GM23338 (cell line): ENCODE measurements at regions not wholly inside any gene's neighbourhood (a gene's known extent, or its start where the extent isn't known, plus 50 kb on each side); places are given as distances from the start of the nearest gene placed in this dataset.

Experiments used
- CREB1 ChIP-seq: fragments of 250-450 bp; sonication (Bioruptor Pico); IDR thresholded peaks from 2 replicates; pipeline ENCODE4 v1.5.0; 2020; ENCODE audit warnings: low read depth, mild to moderate bottlenecking, moderate library complexity
- CTCF ChIP-seq, 2 experiments: fragments of 200-600 bp in 1 of 2; sonication (generic) in 1 of 2; conservative IDR thresholded peaks; 2 replicates each; pipeline versions ENCODE4 v1.5.1 to v1.6.1; 2016 to 2017; ENCODE audit warnings: antibody characterized with exemption in 2 of 2, low read depth in 2 of 2, mild to moderate bottlenecking in 2 of 2, moderate library complexity in 1 of 2
- EZH2 ChIP-seq: fragments of 200-600 bp; sonication (generic); IDR thresholded peaks from one replicate; pipeline ENCODE4 v1.8.0; 2017; ENCODE audit warnings: antibody characterized with exemption, mild to moderate bottlenecking, low read depth; ENCODE audit not compliant: unreplicated experiment
- EZH2phosphoT487 ChIP-seq: fragments of 200-600 bp; sonication (generic); IDR thresholded peaks from one replicate; pipeline ENCODE4 v1.8.1; 2018; ENCODE audit warnings: antibody characterized with exemption; ENCODE audit not compliant: unreplicated experiment
- POLR2AphosphoS5 ChIP-seq: IDR thresholded peaks from 2 replicates; pipeline ENCODE4 v1.6.1; 2016; ENCODE audit warnings: antibody characterized with exemption, low read depth
- ZNF114 ChIP-seq: fragments of 250-450 bp; sonication (Bioruptor Pico); IDR thresholded peaks from 2 replicates; pipeline ENCODE4 v1.5.0; 2020; ENCODE audit warnings: mild to moderate bottlenecking, moderate library complexity
- ZNF331 ChIP-seq: fragments of 250-450 bp; sonication (Bioruptor Pico); IDR thresholded peaks from 2 replicates; pipeline ENCODE4 v1.5.0; 2020; ENCODE audit warnings: low read depth, mild to moderate bottlenecking, moderate library complexity
- ZNF462 ChIP-seq: fragments of 250-450 bp; sonication (Bioruptor Pico); IDR thresholded peaks from 2 replicates; pipeline ENCODE4 v1.5.0; 2020; ENCODE audit warnings: mild to moderate bottlenecking, moderate library complexity
- TF ChIP-seq, protein P1 (sequence below): IDR thresholded peaks from 2 replicates; pipeline ENCODE4 v1.6.1; 2016; ENCODE audit warnings: antibody characterized with exemption

DNA sequence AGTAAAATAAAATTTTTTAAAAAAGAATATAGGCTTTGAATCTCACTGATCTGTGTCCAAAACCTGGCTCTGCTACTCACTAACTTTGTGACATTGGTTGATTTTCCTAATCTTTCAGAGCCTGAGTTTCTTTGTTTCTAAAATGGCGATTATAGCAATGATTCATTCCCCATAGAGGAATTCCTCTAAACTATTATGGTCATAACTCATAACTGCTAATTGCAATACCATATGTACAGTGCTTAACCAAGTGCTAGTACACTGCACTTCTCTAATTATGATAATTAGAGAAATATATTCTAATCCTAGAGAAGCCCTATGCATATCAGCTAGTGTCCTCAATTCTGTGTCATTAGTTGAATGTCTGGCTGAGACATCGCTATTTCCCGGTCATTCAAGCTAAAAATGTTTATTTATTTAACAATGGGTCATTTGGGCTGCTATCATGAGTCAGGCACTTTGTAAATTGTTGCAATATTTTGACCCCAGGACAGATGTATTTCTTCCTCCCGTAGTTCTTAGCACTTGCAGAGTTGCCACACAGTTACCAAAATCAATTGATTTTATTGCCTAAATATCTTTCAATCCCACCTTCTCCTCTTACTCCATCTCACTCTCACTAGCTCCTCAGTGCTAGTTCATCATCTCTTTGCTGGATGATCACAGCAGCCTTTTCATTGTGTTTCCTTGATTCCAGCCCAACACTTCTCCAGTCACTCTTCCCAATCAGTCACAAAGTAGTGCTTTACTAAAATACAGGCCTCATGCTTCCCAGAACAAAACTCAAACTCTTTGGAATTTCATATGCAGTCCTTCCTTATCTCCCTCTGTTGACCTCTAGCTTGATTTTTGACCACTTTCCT is 200.9 kb upstream of the PAPPA start (continued):
- no peak for TF ChIP-seq ZNF462
- TF ChIP-seq EZH2phosphoT487, result no peak
- TF ChIP-seq ZNF331, result no peak
- no peak for TF ChIP-seq ZNF114
- TF ChIP-seq CTCF (conservative IDR thresholded peaks at IDR 0.05; ENCODE audit: low read depth in 2 of 2), result no peak
- TF ChIP-seq CREB1 (CRISPR knock-in tag), result no peak
- TF ChIP-seq POLR2AphosphoS5, result no peak
- TF ChIP-seq, protein P1, sequence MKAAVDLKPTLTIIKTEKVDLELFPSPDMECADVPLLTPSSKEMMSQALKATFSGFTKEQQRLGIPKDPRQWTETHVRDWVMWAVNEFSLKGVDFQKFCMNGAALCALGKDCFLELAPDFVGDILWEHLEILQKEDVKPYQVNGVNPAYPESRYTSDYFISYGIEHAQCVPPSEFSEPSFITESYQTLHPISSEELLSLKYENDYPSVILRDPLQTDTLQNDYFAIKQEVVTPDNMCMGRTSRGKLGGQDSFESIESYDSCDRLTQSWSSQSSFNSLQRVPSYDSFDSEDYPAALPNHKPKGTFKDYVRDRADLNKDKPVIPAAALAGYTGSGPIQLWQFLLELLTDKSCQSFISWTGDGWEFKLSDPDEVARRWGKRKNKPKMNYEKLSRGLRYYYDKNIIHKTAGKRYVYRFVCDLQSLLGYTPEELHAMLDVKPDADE, result no peak
- TF ChIP-seq EZH2, result no peak
